MV-4-11 (cell line): ENCODE measurements at regions not wholly inside any gene's neighbourhood (a gene's known extent, or its start where the extent isn't known, plus 50 kb on each side); places are given as distances from the start of the nearest gene placed in this dataset.

ENCODE experiments used
- DNase-seq: peaks from one replicate; lab custom pipeline; 2025; lab: John Stamatoyannopoulos, UW

- DNase-seq = no peak
Observed at GRCh38 chr9:134502266-134502791, 139.3 kb upstream of the COL5A1 start.

DNA sequence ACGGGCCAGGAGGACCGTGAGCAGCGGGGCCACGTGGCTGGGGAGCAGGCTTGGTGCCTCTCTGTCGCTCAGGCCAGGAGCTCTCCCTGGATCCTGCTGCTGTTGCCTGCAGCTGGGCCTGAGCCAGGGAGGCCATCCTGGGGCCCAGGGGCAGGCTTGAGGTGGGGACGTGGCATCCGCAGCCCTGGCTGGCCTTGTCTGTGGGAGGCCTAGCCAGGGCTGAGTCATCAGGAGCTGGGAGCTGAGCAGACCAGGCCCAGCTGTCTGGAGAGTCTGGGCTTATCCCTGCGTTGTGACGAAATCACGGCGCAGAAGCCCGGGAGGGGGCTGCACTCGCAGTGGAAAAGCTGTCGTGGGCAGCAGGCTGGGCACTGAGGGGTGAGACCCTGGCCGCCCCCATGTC, 138.8 kb upstream of the COL5A1 start:
- peak; percentile 83 for DNase-seq

GRCh38 chr9:134503301-134504105, 138.1 kb upstream of the COL5A1 start:
- DNase-seq = peak; percentile 2

- no peak for DNase-seq
Observed at GRCh38 chr9:134504106-134504385, 137.6 kb upstream of the COL5A1 start.

DNA sequence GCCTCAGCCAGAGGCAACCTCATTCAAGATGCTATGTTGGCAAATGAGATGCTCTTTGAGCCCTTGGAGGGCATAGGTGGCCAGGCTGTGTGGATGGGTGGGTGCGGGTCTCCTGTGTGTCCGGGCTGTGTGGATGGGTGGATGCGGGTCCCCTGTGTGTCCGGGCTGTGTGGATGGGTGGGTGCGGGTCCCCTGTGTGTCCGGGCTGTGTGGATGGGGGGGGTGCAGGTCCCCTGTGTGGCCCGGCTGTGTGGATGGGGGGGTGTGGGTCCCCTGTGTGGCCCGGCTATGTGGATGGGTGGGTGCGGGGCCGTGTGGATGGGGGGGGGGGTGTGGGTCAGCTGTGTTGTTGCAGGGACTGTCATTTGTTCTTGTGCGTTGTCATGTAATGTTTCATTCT, 136.6 kb upstream of the COL5A1 start:
- DNase-seq = no peak

GRCh38 chr9:134509281-134509680, 132.3 kb upstream of the COL5A1 start:
- no peak for DNase-seq

- no peak for DNase-seq
Observed at GRCh38 chr9:134509817-134510216, 131.8 kb upstream of the COL5A1 start.

DNA sequence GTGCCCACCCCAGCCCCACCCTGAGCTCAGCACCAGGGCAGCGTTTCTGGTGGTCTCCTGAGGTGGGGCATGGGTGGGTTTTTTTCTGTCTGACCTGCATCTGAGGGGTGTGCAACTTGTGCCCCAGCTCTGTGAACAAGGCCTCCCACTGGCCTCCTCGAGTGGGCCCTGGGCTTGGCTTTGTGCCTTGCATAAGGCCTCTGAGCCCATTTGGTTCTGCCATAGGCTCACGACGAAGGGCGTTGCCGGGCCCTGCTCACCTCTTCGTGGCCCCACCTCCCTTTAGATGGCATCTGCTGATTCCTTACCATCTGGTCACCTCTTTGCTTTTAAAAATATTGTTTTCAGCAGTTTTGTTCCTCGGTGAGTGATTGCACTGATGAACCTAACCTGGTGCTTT, 127.1 kb upstream of the COL5A1 start:
- DNase-seq = no peak

- DNase-seq = no peak
Observed at GRCh38 chr9:134515026-134515821, 126.4 kb upstream of the COL5A1 start.

DNA sequence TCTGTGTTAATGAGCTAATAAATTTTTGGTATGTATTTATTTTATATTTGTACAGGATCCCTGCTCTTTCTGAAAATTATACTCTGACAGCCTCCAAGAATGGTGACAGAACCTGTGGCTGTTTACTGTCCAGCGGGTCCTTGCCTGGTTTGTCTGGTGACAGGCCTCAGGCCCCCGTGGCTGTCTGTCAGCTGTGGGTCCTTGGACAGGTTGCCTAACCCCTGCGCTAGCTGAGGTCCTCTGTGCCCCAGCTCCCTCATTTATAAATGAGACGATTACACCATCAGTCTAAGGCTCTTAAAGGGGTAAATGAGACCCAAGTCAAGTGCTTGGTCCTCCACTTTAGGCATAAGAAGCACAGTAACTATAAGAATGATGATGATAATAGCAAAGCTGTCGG, 125.1 kb upstream of the COL5A1 start:
- DNase-seq = no peak

DNA sequence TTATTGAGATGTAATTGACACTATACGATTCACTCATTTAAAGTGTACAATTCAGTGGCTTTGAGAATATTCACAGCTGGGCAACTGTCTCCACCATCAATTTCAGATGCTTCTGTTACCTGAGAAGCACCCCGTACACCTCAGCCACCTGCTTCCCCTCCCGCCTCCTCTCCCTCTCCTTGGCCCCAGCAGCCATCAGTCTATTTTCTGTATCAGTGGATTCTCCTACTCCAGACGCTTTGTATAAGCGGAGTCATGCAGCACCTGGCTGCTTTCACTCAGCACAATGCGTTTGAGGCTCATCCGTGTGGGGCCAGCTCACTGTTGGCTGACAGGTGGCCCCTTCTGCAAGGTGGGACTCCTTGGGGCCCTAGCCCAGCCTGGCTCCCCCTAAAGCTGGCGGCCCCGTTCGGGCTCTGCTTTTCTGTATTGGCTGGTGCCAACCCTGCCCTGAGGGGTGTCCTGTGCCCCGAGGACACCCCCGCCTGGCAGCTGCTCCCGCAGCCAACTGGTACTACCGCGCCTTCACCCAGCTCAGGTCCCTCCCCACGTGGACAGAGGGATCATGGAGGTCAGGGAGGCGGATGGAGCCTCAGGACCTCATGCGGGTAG, 124.4 kb upstream of the COL5A1 start:
- no peak for DNase-seq

- DNase-seq = no peak
Observed at GRCh38 chr9:134518004-134518606, 123.5 kb upstream of the COL5A1 start.

- DNase-seq = no peak
Observed at GRCh38 chr9:134519375-134520070, 122.1 kb upstream of the COL5A1 start.

GRCh38 chr9:134521817-134522501, 119.6 kb upstream of the COL5A1 start:
- no peak for DNase-seq

GRCh38 chr9:134522502-134522848, 119.1 kb upstream of the COL5A1 start:
- no peak for DNase-seq

DNA sequence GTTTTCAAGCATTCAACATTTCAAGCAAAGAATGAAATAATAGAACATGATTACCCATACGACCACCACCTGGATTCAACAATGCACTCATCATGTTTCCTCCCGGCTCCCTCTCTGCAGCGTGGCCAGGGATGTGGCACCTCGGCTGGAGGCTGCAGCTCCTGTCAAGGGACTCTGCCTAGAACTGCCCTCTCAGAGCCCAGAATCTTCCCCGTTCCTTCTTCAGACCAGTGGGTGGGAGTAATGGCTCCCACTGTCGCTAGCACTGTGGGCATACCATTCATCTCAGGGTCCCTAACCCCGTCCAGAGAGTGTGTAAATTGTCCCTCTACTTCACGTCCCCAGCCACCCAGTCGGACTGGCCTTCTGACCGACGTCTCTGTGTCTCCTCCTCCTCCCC, 118.6 kb upstream of the COL5A1 start:
- no peak for DNase-seq

DNA sequence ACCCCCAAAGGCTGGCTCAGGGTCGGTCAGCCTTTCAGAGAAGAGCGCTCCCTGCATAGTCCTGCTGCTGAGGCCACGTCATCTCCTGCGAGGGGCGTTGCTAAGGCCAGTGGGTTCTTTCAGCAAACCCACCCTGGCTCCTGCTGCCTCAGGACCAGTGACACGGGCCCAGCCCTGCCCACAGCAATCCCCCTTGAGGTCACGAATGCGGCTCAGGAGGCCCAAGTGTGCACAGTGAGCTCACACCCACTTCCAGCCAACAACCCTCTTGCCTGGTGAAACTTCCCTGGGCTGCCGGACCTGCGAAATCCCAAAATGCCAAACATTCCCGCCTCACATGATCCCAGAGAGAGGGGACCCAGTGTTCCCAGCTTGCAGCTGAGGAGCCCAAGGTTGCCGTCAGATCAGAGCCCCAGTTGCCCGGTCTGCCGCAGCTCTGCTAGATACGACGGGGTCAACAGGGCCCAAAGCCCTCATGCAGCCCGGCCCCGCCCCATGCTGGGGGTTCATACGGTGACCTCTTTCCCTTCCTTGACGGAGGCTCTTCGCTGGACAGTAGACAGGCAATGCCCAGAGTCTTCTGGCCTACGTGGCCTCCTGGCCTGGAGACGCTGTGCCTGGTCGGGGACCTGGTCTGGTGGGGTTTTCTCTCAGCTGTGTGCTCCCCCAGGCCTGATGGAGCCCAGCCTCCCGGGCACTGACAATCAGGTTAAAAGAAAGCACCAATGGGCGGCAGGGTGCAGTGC, 116.4 kb upstream of the COL5A1 start:
- no peak for DNase-seq

DNA sequence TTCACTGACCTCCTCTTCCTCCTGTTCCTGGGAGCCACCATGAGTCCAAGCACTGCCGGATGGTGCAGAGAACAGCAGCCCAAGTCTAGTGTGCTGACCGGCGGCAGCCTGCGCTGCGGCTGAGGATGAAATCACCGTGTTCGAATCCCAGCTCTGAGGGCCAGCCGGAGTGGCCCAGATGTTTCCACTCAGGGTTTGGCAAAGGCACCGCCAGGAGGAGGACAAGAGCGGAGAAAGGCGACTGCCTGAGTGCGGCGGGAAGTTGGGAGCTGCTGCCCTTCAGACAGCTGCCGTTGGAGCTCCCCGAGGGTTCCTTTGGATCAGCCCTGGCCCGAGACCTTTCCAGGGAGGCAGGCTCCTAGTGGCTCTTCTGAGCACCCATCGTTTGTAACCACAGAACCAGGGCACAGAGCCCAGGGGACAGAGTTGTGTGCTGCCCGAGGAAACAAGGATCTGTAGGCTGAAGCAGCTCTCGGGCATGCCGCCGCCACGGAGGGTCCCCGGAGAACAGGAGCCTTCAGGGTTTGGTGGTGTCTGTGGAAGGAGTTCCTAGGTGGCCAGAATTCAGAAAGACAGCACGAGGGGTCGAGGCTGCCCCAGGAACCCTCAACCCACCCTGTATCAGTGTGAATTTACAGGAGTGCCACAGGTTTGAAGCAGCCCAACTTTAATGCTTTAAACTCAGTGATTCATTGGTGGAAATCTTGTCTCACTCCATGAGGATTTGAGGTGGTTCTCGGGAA, 115.6 kb upstream of the COL5A1 start:
- no peak for DNase-seq

GRCh38 chr9:134526584-134527477, 114.8 kb upstream of the COL5A1 start:
- no peak for DNase-seq
